HPDE6-E6E7 (cell line): ENCODE measurements at regions not wholly inside any gene's neighbourhood (a gene's known extent, or its start where the extent isn't known, plus 50 kb on each side); places are given as distances from the start of the nearest gene placed in this dataset.
"Not testable (repeated sequence)": the region's sequence is repeated elsewhere in the genome, so short reads cannot be mapped to it uniquely, and the experiment has no call there.

Source experiments
- DNase-seq: peaks from one replicate; pipeline ENCODE4 v3.0.0; 2011; ENCODE audit warnings: missing footprints; ENCODE audit errors: extremely low spot score

DNA sequence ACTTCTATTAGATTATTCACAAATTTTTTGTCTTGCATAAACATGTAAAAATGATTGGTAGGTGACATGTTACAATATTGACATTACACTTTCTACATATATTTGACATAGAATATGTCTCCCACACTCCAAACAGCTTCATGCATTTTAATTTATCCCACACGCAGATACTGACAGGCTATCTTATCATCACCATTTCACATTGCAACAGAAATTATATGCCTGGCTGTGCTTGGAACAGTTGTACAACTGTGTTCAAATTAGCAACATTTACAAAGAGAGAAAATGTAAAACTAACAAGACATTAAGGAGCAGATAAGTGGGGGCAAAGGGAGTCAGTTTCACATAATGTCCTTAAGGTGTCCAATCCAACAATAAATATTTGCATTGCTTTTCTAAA, 1208.5 kb downstream of the NSUN3 start:
- DNase-seq = no peak

DNA sequence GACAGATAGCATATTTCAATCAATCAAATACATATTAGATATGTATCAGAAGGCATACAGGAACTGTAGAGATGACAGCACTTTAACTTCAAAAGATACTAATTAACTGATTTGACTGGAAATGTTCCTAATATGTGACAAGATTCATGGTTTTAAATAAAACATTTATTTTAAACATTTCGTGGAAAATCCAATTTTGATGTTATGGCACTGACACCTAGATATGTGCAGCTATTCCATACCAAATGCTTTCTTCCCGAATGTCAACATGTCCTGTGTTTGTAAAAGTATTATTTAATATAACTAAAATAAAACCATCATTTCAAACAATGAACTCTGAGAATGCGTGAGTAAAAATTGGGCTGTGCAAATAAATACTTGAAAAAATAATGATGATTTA, 1209.3 kb downstream of the NSUN3 start:
- no peak for DNase-seq

DNA sequence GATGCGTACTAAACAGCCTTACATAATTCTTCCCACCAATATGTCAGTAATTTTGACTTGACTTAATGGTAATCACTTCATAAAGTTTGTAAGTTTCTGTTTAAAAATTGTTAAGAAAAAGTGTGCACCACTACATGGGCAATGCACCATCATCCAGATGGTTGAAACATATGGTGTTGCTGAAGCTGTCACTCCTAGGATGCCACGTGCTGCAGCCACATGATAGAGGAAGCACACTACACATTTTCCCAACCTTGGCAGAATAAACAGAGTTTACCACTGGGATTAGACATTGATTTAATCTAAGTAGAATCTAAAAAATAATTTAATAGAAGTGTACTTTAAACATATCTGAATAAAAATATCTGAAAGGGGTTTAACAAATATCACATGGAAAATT, 1209.9 kb downstream of the NSUN3 start:
- DNase-seq = no peak

GRCh38 chr3:95277613-95278012, 1214.8 kb downstream of the NSUN3 start:
- DNase-seq = no peak

GRCh38 chr3:95280711-95281352, 1218.0 kb downstream of the NSUN3 start:
- DNase-seq = no peak

DNA sequence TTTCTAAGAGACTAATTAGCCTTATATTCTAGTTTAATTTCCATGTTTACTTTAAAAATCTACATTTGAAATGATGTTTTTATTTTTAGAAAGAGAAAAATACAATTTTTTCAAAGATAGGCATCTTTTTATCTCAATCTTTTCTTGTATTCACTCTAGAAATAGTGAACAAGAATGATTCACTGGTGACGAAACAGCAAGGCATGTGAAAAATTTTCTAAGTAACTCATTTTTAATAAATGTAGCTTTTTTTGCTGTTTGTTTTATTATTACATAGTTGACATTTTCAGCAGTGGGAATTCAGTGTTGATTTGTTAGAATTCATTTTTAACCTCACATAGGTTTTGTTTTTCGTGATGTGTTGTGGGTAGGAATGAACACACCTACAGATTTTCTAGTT, 1226.4 kb downstream of the NSUN3 start:
- DNase-seq = no peak

GRCh38 chr3:95297581-95297980, 1234.7 kb downstream of the NSUN3 start:
- peak; percentile 27 for DNase-seq

- DNase-seq = no peak
Observed at GRCh38 chr3:95302044-95302443, 1239.2 kb downstream of the NSUN3 start.

GRCh38 chr3:95310560-95310959, 1247.7 kb downstream of the NSUN3 start:
- no peak for DNase-seq

DNA sequence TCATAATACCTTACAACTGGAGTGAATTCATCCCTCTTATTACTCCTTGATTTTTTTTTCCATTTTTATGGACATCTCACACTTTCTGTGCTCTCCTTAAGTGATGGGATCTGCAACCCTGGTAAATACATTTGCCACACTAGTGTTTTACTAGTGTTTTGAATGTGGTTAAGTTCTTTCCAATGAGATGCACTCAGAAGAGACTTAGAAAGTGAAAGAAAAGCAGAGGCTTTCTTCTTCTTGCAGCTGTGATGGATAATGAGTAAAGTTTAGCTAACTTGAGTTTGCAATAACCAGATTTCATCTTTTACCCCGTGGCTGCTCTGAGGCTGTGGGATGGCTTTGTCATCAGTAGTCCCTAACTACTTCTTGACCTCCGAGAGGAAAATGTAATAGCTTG, 1248.4 kb downstream of the NSUN3 start:
- DNase-seq = no peak

DNA sequence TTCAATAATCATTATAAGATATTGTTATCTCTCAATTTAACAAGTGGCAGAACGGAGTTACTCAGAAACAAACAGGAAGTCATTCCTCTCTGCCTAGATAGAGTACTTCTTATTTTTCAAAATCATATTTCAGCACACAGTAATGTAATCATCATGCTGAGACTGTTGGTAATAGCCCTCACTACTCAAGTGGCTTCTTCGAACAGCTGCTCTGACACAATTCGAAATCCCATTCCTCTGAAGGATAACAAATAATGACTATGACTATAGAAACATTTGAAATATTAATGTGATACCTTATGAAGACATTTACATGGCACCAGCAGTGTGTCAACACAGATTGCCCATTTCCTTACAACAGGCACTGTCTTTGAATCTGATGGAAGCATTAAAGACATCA, 1249.8 kb downstream of the NSUN3 start:
- no peak for DNase-seq

GRCh38 chr3:95319921-95320494, 1257.1 kb downstream of the NSUN3 start:
- DNase-seq = no peak

DNA sequence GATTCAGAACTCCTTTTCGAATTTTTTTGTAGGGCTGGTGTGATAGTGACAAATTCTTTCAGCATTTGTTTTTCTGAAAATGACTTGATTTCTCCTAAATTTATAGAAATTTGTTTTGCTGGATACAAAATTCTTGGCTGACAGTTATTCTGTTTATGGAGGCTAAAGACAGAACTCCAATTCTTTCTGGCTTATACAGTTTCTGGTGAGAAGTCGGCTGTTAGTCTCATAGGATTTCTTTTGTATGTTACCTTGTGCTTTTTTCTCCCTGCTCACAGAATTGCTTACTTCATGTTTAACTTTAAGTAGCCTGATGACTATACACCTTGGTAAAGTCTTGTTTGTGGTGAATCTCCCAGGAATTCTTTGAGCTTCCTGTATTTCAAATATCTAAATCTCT, 1264.6 kb downstream of the NSUN3 start:
- DNase-seq = no peak

DNA sequence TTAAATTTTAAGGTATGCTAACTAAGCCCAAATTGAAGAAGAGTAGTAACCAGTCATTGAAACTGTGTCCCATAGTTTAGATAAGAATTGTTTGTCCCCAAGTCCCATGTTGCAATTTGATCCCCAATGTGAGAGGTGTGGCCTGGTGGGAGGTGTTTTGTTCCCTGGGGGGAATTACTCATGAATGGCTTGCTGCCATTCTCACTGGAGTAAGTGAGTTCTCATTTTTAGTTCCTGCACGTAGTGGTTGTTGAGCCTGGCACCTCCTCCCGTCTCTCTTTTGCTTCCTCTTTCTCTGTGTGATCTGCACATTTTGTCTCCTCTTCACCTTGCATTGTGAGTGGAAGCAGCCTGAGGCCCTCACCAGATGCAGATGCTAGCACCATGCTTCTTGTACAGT, 1271.0 kb downstream of the NSUN3 start:
- no peak for DNase-seq

- DNase-seq = no peak
Observed at GRCh38 chr3:95334461-95334860, 1271.6 kb downstream of the NSUN3 start.

- no peak for DNase-seq
Observed at GRCh38 chr3:95335517-95335916, 1272.7 kb downstream of the NSUN3 start.

DNA sequence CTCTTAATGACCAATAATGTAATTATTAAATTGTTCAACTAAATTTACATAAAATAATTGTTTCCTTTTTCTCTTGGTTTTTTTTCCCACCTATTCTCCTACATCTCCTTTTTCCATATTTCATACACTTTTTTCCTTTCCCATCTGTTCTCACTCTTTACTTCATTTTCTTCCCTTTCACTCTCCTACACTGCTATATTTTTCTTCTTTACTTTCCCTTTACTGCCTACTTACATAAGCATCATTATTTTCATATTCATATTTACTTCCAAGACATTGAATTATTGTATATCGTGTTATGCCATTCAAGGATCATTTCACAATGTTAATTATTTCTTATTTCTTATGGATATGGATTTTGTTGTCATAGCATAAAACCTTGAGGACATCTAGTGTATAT, 1275.6 kb downstream of the NSUN3 start:
- DNase-seq = no peak

- DNase-seq = no peak
Observed at GRCh38 chr3:95341314-95341713, 1278.5 kb downstream of the NSUN3 start.

- no peak for DNase-seq
Observed at GRCh38 chr3:95343228-95343627, 1280.4 kb downstream of the NSUN3 start.

GRCh38 chr3:95343767-95344166, 1280.9 kb downstream of the NSUN3 start:
- no peak for DNase-seq

GRCh38 chr3:95347936-95348335, 1285.1 kb downstream of the NSUN3 start:
- DNase-seq = not testable (repeated sequence)

- DNase-seq = no peak
Observed at GRCh38 chr3:95348879-95349278, 1286.0 kb downstream of the NSUN3 start.

- no peak for DNase-seq
Observed at GRCh38 chr3:95350049-95350448, 1287.2 kb downstream of the NSUN3 start.

- no peak for DNase-seq
Observed at GRCh38 chr3:95351158-95351557, 1288.3 kb downstream of the NSUN3 start.
